ENCODE measurements at regions not wholly inside any gene's neighbourhood (a gene's known extent, or its start where the extent isn't known, plus 50 kb on each side); places are given as distances from the start of the nearest gene placed in this dataset.

GRCh38 chrY:14292382-14292781 is 231.9 kb upstream of the NLGN4Y start:
- TF ChIP-seq CTCF (IDR thresholded peaks at IDR 0.05; ENCODE audit: low read length) (no peak), EZH2 (IDR thresholded peaks at IDR 0.05; ENCODE audit: borderline replicate concordance, low read length) (no peak)
